ENCODE measurements at regions not wholly inside any gene's neighbourhood (a gene's known extent, or its start where the extent isn't known, plus 50 kb on each side); places are given as distances from the start of the nearest gene placed in this dataset.

DNA sequence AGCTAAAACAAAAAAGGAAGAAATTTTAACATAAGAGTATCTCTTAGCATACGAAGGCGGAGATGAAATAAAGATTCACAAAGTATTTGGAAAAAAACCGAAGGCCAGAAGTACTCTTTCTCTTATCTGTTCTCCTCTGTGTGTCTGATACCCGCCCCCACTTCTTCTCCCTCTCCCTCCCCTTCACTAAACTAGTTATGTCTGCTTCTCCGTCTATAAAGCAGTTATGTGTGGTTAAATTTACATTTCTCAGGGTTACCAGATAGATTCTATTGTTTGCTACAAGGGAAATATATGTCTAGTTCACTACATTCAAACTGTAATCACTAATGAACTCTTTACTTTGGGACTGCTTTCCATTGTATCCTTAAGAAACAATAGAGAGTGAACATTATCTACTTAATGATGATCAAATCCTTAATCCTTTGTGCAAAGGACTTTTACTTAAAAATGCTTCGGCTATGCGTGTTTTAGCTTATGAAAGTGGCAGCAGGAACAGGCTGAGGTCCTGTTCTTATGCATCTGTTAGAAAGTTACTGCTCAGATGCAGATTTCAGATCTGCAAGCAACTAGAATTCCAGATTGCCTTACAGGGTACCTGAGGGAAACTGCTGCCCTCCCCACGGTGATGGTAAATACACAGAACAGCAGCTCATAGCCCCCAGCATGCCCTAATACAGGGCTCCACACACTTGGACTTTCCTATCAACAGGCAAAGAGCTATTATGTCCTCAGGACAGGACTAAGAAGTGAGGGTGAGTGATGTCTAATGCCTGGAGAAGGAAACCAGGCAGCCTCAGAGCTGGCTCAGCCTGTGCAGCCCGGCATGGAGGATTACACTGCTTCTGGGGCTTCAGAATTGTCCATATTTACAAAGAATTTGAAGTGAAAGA, 273.3 kb downstream of the FZD1 start:
- Histone ChIP-seq H3K4me2 (ENCODE audit: low read depth, low read length) (no peak overlapping the region), H3K27ac (ENCODE audit: extremely low read length, insufficient read depth, low read length) (no peak overlapping the region), H3K9me3 (ENCODE audit: low read length) (no peaks in the 10 kb centered on the region), H3K27me3 (ENCODE audit: control insufficient read depth in 1 of 2, insufficient read depth in 2 of 2, low read length in 2 of 2) (no peaks in the 10 kb centered on the region), H2AFZ (ENCODE audit: low read length) (no peak overlapping the region), H3K36me3 (replicated peaks in 1 of 2; ENCODE audit: control insufficient read depth in 1 of 2, insufficient read depth in 2 of 2, low read length in 2 of 2) (no peaks in the 10 kb centered on the region), H3K9ac (ENCODE audit: insufficient read depth, low read depth, low read length) (no peak overlapping the region), H3K79me2 (ENCODE audit: insufficient read depth, low read length) (no peaks in the 10 kb centered on the region), H3K4me1 (ENCODE audit: insufficient read depth, low read length) (no peaks in the 10 kb centered on the region), H4K20me1 (ENCODE audit: insufficient read depth, low read length) (no peaks in the 10 kb centered on the region), H3K4me3 (replicated peaks in 1 of 3; ENCODE audit: insufficient read depth in 1 of 3, low read depth in 2 of 3, low read length in 3 of 3) (no peak overlapping the region)
- in situ Hi-C loops (cut with HindIII; ENCODE audit: extremely low pct_ligation_motif_present, low pct_unique_long_range_greater_than_20kb) = no loop called here
- FAIRE-seq = no peak
- 18% methylated on average over 9 of the region's 9 CpGs for WGBS (ENCODE audit: low lambda C conversion rate)
- TF ChIP-seq FOXP1 (IDR thresholded peaks at IDR 0.05) (no peak), FOXP1 (CRISPR knock-in tag; IDR thresholded peaks at IDR 0.05) (no peak), ZNF121 (CRISPR knock-in tag; IDR thresholded peaks at IDR 0.05) (no peak), FOXA3 (CRISPR knock-in tag; IDR thresholded peaks at IDR 0.05) (no peak), DMAP1 (CRISPR knock-in tag; IDR thresholded peaks at IDR 0.05) (no peak), ZSCAN30 (CRISPR knock-in tag; IDR thresholded peaks at IDR 0.05) (no peak), HDAC1 (CRISPR knock-in tag; IDR thresholded peaks at IDR 0.05) (no peak), FOXC1 (CRISPR knock-in tag; IDR thresholded peaks at IDR 0.05; ENCODE audit: borderline replicate concordance) (no peak), JUND (CRISPR knock-in tag; IDR thresholded peaks at IDR 0.05) (no peak)
- TF ChIP-seq, protein P1, sequence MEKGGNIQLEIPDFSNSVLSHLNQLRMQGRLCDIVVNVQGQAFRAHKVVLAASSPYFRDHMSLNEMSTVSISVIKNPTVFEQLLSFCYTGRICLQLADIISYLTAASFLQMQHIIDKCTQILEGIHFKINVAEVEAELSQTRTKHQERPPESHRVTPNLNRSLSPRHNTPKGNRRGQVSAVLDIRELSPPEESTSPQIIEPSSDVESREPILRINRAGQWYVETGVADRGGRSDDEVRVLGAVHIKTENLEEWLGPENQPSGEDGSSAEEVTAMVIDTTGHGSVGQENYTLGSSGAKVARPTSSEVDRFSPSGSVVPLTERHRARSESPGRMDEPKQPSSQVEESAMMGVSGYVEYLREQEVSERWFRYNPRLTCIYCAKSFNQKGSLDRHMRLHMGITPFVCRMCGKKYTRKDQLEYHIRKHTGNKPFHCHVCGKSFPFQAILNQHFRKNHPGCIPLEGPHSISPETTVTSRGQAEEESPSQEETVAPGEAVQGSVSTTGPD (CRISPR knock-in tag; IDR thresholded peaks at IDR 0.05) = no peak
- TF ChIP-seq, protein P2, sequence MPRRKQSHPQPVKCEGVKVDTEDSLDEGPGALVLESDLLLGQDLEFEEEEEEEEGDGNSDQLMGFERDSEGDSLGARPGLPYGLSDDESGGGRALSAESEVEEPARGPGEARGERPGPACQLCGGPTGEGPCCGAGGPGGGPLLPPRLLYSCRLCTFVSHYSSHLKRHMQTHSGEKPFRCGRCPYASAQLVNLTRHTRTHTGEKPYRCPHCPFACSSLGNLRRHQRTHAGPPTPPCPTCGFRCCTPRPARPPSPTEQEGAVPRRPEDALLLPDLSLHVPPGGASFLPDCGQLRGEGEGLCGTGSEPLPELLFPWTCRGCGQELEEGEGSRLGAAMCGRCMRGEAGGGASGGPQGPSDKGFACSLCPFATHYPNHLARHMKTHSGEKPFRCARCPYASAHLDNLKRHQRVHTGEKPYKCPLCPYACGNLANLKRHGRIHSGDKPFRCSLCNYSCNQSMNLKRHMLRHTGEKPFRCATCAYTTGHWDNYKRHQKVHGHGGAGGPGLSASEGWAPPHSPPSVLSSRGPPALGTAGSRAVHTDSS (CRISPR knock-in tag; conservative IDR thresholded peaks at IDR 0.05) = no peak
- TF ChIP-seq, protein P3, sequence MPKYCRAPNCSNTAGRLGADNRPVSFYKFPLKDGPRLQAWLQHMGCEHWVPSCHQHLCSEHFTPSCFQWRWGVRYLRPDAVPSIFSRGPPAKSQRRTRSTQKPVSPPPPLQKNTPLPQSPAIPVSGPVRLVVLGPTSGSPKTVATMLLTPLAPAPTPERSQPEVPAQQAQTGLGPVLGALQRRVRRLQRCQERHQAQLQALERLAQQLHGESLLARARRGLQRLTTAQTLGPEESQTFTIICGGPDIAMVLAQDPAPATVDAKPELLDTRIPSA (CRISPR knock-in tag; IDR thresholded peaks at IDR 0.05; ENCODE audit: borderline replicate concordance) = no peak
- ATAC-seq = no peak
- CTCF ChIA-PET (ENCODE audit: low intra/inter-chr PET ratio, low total read pairs) = no interaction called here
- no TSS peak for BruUV-seq (replicated peaks)
- POLR2A ChIA-PET = no interaction called here
- no peak for DNase-seq (ENCODE audit: low spot score)
- intact Hi-C loops (cut with micrococcal nuclease; ENCODE audit: unreplicated experiment) = no loop called here

Measured in HepG2 (cell line).